H9 (cell line): ENCODE measurements at regions not wholly inside any gene's neighbourhood (a gene's known extent, or its start where the extent isn't known, plus 50 kb on each side); places are given as distances from the start of the nearest gene placed in this dataset.

ENCODE experiments used
- DNase-seq: peaks from one replicate; pipeline ENCODE4 v3.0.0-alpha.2; 2017
- H2AFZ ChIP-seq: one replicate; pipeline ENCODE4 v1.6.1; 2013; ENCODE audit warnings: mild to moderate bottlenecking, low read length, control low read depth, moderate library complexity
- H2AK5ac ChIP-seq: 2 replicates; pipeline ENCODE4 v1.6.1; 2013; ENCODE audit warnings: low read length, control low read depth, mixed read lengths; ENCODE audit not compliant: insufficient read length
- H2BK120ac ChIP-seq: one replicate; pipeline ENCODE4 v1.6.1; 2013; ENCODE audit warnings: low read depth, mild to moderate bottlenecking, low read length, control low read depth, inconsistent platforms; ENCODE audit not compliant: poor library complexity, severe bottlenecking
- H2BK12ac ChIP-seq: 2 replicates; pipeline ENCODE4 v1.6.1; 2013; ENCODE audit warnings: low read length, control low read depth, mixed read lengths, low read depth; ENCODE audit not compliant: insufficient read length
- H2BK15ac ChIP-seq: 2 replicates; pipeline ENCODE4 v1.6.1; 2013; ENCODE audit warnings: low read depth, low read length, control low read depth
- H2BK20ac ChIP-seq: one replicate; pipeline ENCODE4 v1.6.1; 2013; ENCODE audit warnings: low read depth, mild to moderate bottlenecking, low read length, control low read depth, inconsistent platforms; ENCODE audit not compliant: poor library complexity, severe bottlenecking
- H2BK5ac ChIP-seq: 2 replicates; pipeline ENCODE4 v1.6.1; 2013; ENCODE audit warnings: low read length, control low read depth, mixed read lengths; ENCODE audit not compliant: insufficient read length
- H3K14ac ChIP-seq: 2 replicates; pipeline ENCODE4 v1.6.1; 2013; ENCODE audit warnings: low read length, control low read depth; ENCODE audit not compliant: insufficient read depth
- H3K18ac ChIP-seq: 2 replicates; pipeline ENCODE4 v1.6.1; 2013; ENCODE audit warnings: low read depth, mild to moderate bottlenecking, mixed read lengths, low read length, control low read depth; ENCODE audit not compliant: insufficient read length
- H3K23ac ChIP-seq: 2 replicates; pipeline ENCODE4 v1.6.1; 2013; ENCODE audit warnings: low read length, control low read depth, mixed read lengths, low read depth; ENCODE audit not compliant: insufficient read length
- H3K23me2 ChIP-seq: 2 replicates; pipeline ENCODE4 v1.6.1; 2013; ENCODE audit warnings: low read depth, mild to moderate bottlenecking, mixed read lengths, low read length, control low read depth; ENCODE audit not compliant: insufficient read length, poor library complexity, severe bottlenecking
- H3K27ac ChIP-seq: 2 replicates; pipeline ENCODE4 v1.5.1; 2013; ENCODE audit warnings: low read length, control low read depth, mixed read lengths, low read depth; ENCODE audit not compliant: insufficient read length
- H3K27me3 ChIP-seq: 2 replicates; pipeline ENCODE4 v1.6.1; 2013; ENCODE audit warnings: low read length, control low read depth, inconsistent platforms; ENCODE audit not compliant: insufficient read depth
- H3K4ac ChIP-seq: 2 replicates; pipeline ENCODE4 v1.6.1; 2013; ENCODE audit warnings: low read depth, mild to moderate bottlenecking, control low read depth, inconsistent platforms, low read length, moderate library complexity
- H3K4me1 ChIP-seq: 2 replicates; pipeline ENCODE4 v1.6.1; 2013; ENCODE audit warnings: low read length, control low read depth, inconsistent platforms; ENCODE audit not compliant: insufficient read depth
- H3K4me2 ChIP-seq: 2 replicates; pipeline ENCODE4 v1.6.1; 2013; ENCODE audit warnings: low read length, control low read depth, mixed read lengths; ENCODE audit not compliant: insufficient read length, insufficient read depth
- H3K56ac ChIP-seq: 2 replicates; pipeline ENCODE4 v1.6.1; 2013; ENCODE audit warnings: low read depth, mild to moderate bottlenecking, mixed read lengths, low read length, control low read depth; ENCODE audit not compliant: insufficient read length
- H3K79me1 ChIP-seq: 2 replicates; pipeline ENCODE4 v1.6.1; 2013; ENCODE audit warnings: low read depth, mild to moderate bottlenecking, moderate library complexity, low read length, control low read depth, inconsistent platforms; ENCODE audit not compliant: insufficient read depth, poor library complexity, severe bottlenecking
- H3K79me2 ChIP-seq: 2 replicates; pipeline ENCODE4 v1.6.1; 2013; ENCODE audit warnings: low read length, control low read depth, inconsistent platforms; ENCODE audit not compliant: insufficient read depth
- H3K9ac ChIP-seq: 2 replicates; pipeline ENCODE4 v1.6.1; 2013; ENCODE audit warnings: low read length, control low read depth, mixed read lengths; ENCODE audit not compliant: insufficient read length; ENCODE audit errors: extremely low read depth
- H3K9me3 ChIP-seq: one replicate; pipeline ENCODE4 v1.6.1; 2013; ENCODE audit warnings: low read depth, low read length, inconsistent platforms; ENCODE audit not compliant: control insufficient read depth
- H3T11ph ChIP-seq: one replicate; pipeline ENCODE4 v1.6.1; 2013; ENCODE audit warnings: mild to moderate bottlenecking, low read length, control low read depth, inconsistent platforms
- H4K20me1 ChIP-seq: one replicate; pipeline ENCODE4 v1.6.1; 2013; ENCODE audit not compliant: control insufficient read depth, insufficient read length, insufficient read depth
- H4K5ac ChIP-seq: 2 replicates; pipeline ENCODE4 v1.6.1; 2013; ENCODE audit warnings: low read depth, mild to moderate bottlenecking, mixed read lengths, low read length, control low read depth; ENCODE audit not compliant: insufficient read length
- H4K8ac ChIP-seq: replicated peaks from 2 replicates; pipeline ENCODE4 v1.6.1; 2013; ENCODE audit warnings: low read length, control low read depth, mixed read lengths, low read depth; ENCODE audit not compliant: insufficient read length
- H4K91ac ChIP-seq: 2 replicates; pipeline ENCODE4 v1.6.1; 2013; ENCODE audit warnings: low read depth, mild to moderate bottlenecking, moderate library complexity, mixed read lengths, low read length, control low read depth; ENCODE audit not compliant: insufficient read length
- H3K27ac Mint-ChIP-seq, 3 experiments: 2 replicates in 2 of 3; 3 replicates in 1 of 3; pipeline ENCODE4 v1.8.0; 2020 to 2021; ENCODE audit warnings: mixed read lengths in 3 of 3, mild to moderate bottlenecking in 1 of 3, moderate library complexity in 1 of 3
- H3K27me3 Mint-ChIP-seq: 2 replicates; pipeline ENCODE4 v1.8.0; 2021; ENCODE audit warnings: low read depth, mild to moderate bottlenecking, moderate library complexity, mixed read lengths
- H3K36me3 Mint-ChIP-seq, 3 experiments: 2 replicates in 2 of 3; 3 replicates in 1 of 3; pipeline ENCODE4 v1.8.0; 2020 to 2021; ENCODE audit warnings: low read depth in 3 of 3, mixed read lengths in 3 of 3; ENCODE audit not compliant: insufficient read depth in 1 of 3
- H3K4me1 Mint-ChIP-seq, 2 experiments: 2 replicates each; pipeline ENCODE4 v1.8.0; 2020; ENCODE audit warnings: mixed read lengths in 2 of 2
- H3K4me3 Mint-ChIP-seq, 2 experiments: 2 replicates in 1 of 2; 3 replicates in 1 of 2; pipeline ENCODE4 v1.8.0; 2020 to 2021; ENCODE audit warnings: mild to moderate bottlenecking in 2 of 2, mixed read lengths in 2 of 2, moderate library complexity in 1 of 2
- H3K9me3 Mint-ChIP-seq, 2 experiments: 2 replicates in 1 of 2; 3 replicates in 1 of 2; pipeline ENCODE4 v1.8.0; 2020; ENCODE audit warnings: mild to moderate bottlenecking in 2 of 2, mixed read lengths in 2 of 2, moderate library complexity in 1 of 2
- CTCF ChIP-seq: fragments of 200-600 bp; sonication (generic); conservative IDR thresholded peaks from 3 replicates; pipeline ENCODE4 v1.8.0; 2021; ENCODE audit warnings: antibody characterized with exemption, mild to moderate bottlenecking

- Histone ChIP-seq H3K79me1 (no peaks in the 10 kb centered on the region), H2BK12ac (no peak overlapping the region), H3K56ac (no peak overlapping the region), H3T11ph (no peak overlapping the region), H3K23me2 (no peaks in the 10 kb centered on the region), H2BK15ac (no peak overlapping the region), H3K18ac (no peak overlapping the region), H3K9me3 (no peaks in the 10 kb centered on the region), H3K79me2 (no peaks in the 10 kb centered on the region), H3K27ac (no peak overlapping the region), H4K8ac (no peak overlapping the region), H3K23ac (no peak overlapping the region), H2BK120ac (no peak overlapping the region), H3K27me3 (no peaks in the 10 kb centered on the region), H3K4ac (no peak overlapping the region), H3K4me2 (no peak overlapping the region), H2BK20ac (no peak overlapping the region), H2AFZ (no peak overlapping the region), H3K9ac (no peak overlapping the region), H2BK5ac (no peak overlapping the region), H2AK5ac (no peak overlapping the region), H4K91ac (no peak overlapping the region), H3K14ac (no peak overlapping the region), H4K5ac (no peak overlapping the region), H3K4me1 (no peaks in the 10 kb centered on the region), H4K20me1 (no peaks in the 10 kb centered on the region)
- DNase-seq = no peak
- Mint-ChIP-seq H3K27ac (no peak overlapping the region), H3K4me1 (no peaks in the 10 kb centered on the region), H3K36me3 (no peaks in the 10 kb centered on the region), H3K9me3 (no peaks in the 10 kb centered on the region), H3K27me3 (no peaks in the 10 kb centered on the region), H3K4me3 (no peak overlapping the region)
- TF ChIP-seq CTCF = no peak
Measured at GRCh38 chr5:92242170-92242569, 859.1 kb upstream of the ARRDC3 start.
